ENCODE measurements at regions not wholly inside any gene's neighbourhood (a gene's known extent, or its start where the extent isn't known, plus 50 kb on each side); places are given as distances from the start of the nearest gene placed in this dataset.

- peaks cover 15% of the 10 kb centered on the region for H3K9me3 Mint-ChIP-seq (ENCODE audit: unreplicated experiment)
- DNase-seq: no peak
- no peak for TF ChIP-seq CTCF (IDR thresholded peaks at IDR 0.05; ENCODE audit: partially characterized antibody, unreplicated experiment)
- H3K27me3 Mint-ChIP-seq (ENCODE audit: unreplicated experiment): no peaks in the 10 kb centered on the region
- peaks cover 8% of the 10 kb centered on the region for H3K36me3 Mint-ChIP-seq (ENCODE audit: unreplicated experiment)
- no peak overlapping the region for H3K27ac Mint-ChIP-seq (ENCODE audit: unreplicated experiment)
- H3K4me1 Mint-ChIP-seq (ENCODE audit: low read depth, unreplicated experiment): no peaks in the 10 kb centered on the region
- H3K4me3 Mint-ChIP-seq (ENCODE audit: unreplicated experiment): no peak overlapping the region
These were observed 100.9 kb downstream of the PDGFA start for GRCh38 chr7:418636-419280.

- Mint-ChIP-seq H3K36me3 (ENCODE audit: unreplicated experiment) (peaks cover 8% of the 10 kb centered on the region), H3K27me3 (ENCODE audit: unreplicated experiment) (no peaks in the 10 kb centered on the region), H3K4me1 (ENCODE audit: low read depth, unreplicated experiment) (peaks cover 3% of the 10 kb centered on the region), H3K27ac (ENCODE audit: unreplicated experiment) (no peak overlapping the region), H3K4me3 (ENCODE audit: unreplicated experiment) (no peak overlapping the region), H3K9me3 (ENCODE audit: unreplicated experiment) (peaks cover 15% of the 10 kb centered on the region)
- TF ChIP-seq CTCF (IDR thresholded peaks at IDR 0.05; ENCODE audit: partially characterized antibody, unreplicated experiment): no peak
- no peak for DNase-seq
These were observed 99.2 kb downstream of the PDGFA start for GRCh38 chr7:420142-421093.

GRCh38 chr7:421136-421991, 98.3 kb downstream of the PDGFA start:
- Mint-ChIP-seq H3K4me1 (ENCODE audit: low read depth, unreplicated experiment) (peaks cover 6% of the 10 kb centered on the region), H3K27ac (ENCODE audit: unreplicated experiment) (no peak overlapping the region), H3K36me3 (ENCODE audit: unreplicated experiment) (peaks cover 8% of the 10 kb centered on the region), H3K27me3 (ENCODE audit: unreplicated experiment) (peaks cover 2% of the 10 kb centered on the region), H3K9me3 (ENCODE audit: unreplicated experiment) (peaks cover 12% of the 10 kb centered on the region), H3K4me3 (ENCODE audit: unreplicated experiment) (no peak overlapping the region)
- no peak for TF ChIP-seq CTCF (IDR thresholded peaks at IDR 0.05; ENCODE audit: partially characterized antibody, unreplicated experiment)
- no peak for DNase-seq

GRCh38 chr7:422191-422885, 97.3 kb downstream of the PDGFA start:
- Mint-ChIP-seq H3K4me1 (ENCODE audit: low read depth, unreplicated experiment) (peaks cover 6% of the 10 kb centered on the region), H3K27me3 (ENCODE audit: unreplicated experiment) (peaks cover 3% of the 10 kb centered on the region), H3K9me3 (ENCODE audit: unreplicated experiment) (peaks cover 11% of the 10 kb centered on the region), H3K27ac (ENCODE audit: unreplicated experiment) (no peak overlapping the region), H3K4me3 (ENCODE audit: unreplicated experiment) (no peak overlapping the region), H3K36me3 (ENCODE audit: unreplicated experiment) (peaks cover 15% of the 10 kb centered on the region)
- no peak for DNase-seq
- TF ChIP-seq CTCF (IDR thresholded peaks at IDR 0.05; ENCODE audit: partially characterized antibody, unreplicated experiment): no peak

Data from glutamatergic neuron (in vitro differentiated cells).